ENCODE measurements at regions not wholly inside any gene's neighbourhood (a gene's known extent, or its start where the extent isn't known, plus 50 kb on each side); places are given as distances from the start of the nearest gene placed in this dataset.

- TF ChIP-seq CTCF (conservative IDR thresholded peaks at IDR 0.05; ENCODE audit: low read depth, low read length) (no peak), EZH2 (IDR thresholded peaks at IDR 0.05; ENCODE audit: low read length, unreplicated experiment) (no peak)
Observed at GRCh38 chr16:86224126-86224525, 286.2 kb upstream of the FOXF1 start.

Measured in PC-3 (cell line).